ENCODE measurements at regions not wholly inside any gene's neighbourhood (a gene's known extent, or its start where the extent isn't known, plus 50 kb on each side); places are given as distances from the start of the nearest gene placed in this dataset.

- TF ChIP-seq, protein P1, sequence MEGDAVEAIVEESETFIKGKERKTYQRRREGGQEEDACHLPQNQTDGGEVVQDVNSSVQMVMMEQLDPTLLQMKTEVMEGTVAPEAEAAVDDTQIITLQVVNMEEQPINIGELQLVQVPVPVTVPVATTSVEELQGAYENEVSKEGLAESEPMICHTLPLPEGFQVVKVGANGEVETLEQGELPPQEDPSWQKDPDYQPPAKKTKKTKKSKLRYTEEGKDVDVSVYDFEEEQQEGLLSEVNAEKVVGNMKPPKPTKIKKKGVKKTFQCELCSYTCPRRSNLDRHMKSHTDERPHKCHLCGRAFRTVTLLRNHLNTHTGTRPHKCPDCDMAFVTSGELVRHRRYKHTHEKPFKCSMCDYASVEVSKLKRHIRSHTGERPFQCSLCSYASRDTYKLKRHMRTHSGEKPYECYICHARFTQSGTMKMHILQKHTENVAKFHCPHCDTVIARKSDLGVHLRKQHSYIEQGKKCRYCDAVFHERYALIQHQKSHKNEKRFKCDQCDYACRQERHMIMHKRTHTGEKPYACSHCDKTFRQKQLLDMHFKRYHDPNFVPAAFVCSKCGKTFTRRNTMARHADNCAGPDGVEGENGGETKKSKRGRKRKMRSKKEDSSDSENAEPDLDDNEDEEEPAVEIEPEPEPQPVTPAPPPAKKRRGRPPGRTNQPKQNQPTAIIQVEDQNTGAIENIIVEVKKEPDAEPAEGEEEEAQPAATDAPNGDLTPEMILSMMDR (IDR thresholded peaks at IDR 0.05 in 4 of 5, conservative IDR thresholded peaks at IDR 0.05 in 1 of 5) = no peak
- no peak for TF ChIP-seq POLR2A (IDR thresholded peaks at IDR 0.05)
Observed at GRCh38 chrX:139211568-139212182, 318.9 kb upstream of the F9 start.
